H9 (cell line): ENCODE measurements at regions not wholly inside any gene's neighbourhood (a gene's known extent, or its start where the extent isn't known, plus 50 kb on each side); places are given as distances from the start of the nearest gene placed in this dataset.

Experiments
- DNase-seq: peaks from one replicate; pipeline ENCODE4 v3.0.0-alpha.2; 2017
- H2AFZ ChIP-seq: one replicate; pipeline ENCODE4 v1.6.1; 2013; ENCODE audit warnings: mild to moderate bottlenecking, low read length, control low read depth, moderate library complexity
- H2AK5ac ChIP-seq: 2 replicates; pipeline ENCODE4 v1.6.1; 2013; ENCODE audit warnings: low read length, control low read depth, mixed read lengths; ENCODE audit not compliant: insufficient read length
- H2BK120ac ChIP-seq: one replicate; pipeline ENCODE4 v1.6.1; 2013; ENCODE audit warnings: low read depth, mild to moderate bottlenecking, low read length, control low read depth, inconsistent platforms; ENCODE audit not compliant: poor library complexity, severe bottlenecking
- H2BK12ac ChIP-seq: 2 replicates; pipeline ENCODE4 v1.6.1; 2013; ENCODE audit warnings: low read length, control low read depth, mixed read lengths, low read depth; ENCODE audit not compliant: insufficient read length
- H2BK15ac ChIP-seq: 2 replicates; pipeline ENCODE4 v1.6.1; 2013; ENCODE audit warnings: low read depth, low read length, control low read depth
- H2BK20ac ChIP-seq: one replicate; pipeline ENCODE4 v1.6.1; 2013; ENCODE audit warnings: low read depth, mild to moderate bottlenecking, low read length, control low read depth, inconsistent platforms; ENCODE audit not compliant: poor library complexity, severe bottlenecking
- H2BK5ac ChIP-seq: 2 replicates; pipeline ENCODE4 v1.6.1; 2013; ENCODE audit warnings: low read length, control low read depth, mixed read lengths; ENCODE audit not compliant: insufficient read length
- H3K14ac ChIP-seq: 2 replicates; pipeline ENCODE4 v1.6.1; 2013; ENCODE audit warnings: low read length, control low read depth; ENCODE audit not compliant: insufficient read depth
- H3K18ac ChIP-seq: 2 replicates; pipeline ENCODE4 v1.6.1; 2013; ENCODE audit warnings: low read depth, mild to moderate bottlenecking, mixed read lengths, low read length, control low read depth; ENCODE audit not compliant: insufficient read length
- H3K23ac ChIP-seq: 2 replicates; pipeline ENCODE4 v1.6.1; 2013; ENCODE audit warnings: low read length, control low read depth, mixed read lengths, low read depth; ENCODE audit not compliant: insufficient read length
- H3K23me2 ChIP-seq: 2 replicates; pipeline ENCODE4 v1.6.1; 2013; ENCODE audit warnings: low read depth, mild to moderate bottlenecking, mixed read lengths, low read length, control low read depth; ENCODE audit not compliant: insufficient read length, poor library complexity, severe bottlenecking
- H3K27ac ChIP-seq: 2 replicates; pipeline ENCODE4 v1.5.1; 2013; ENCODE audit warnings: low read length, control low read depth, mixed read lengths, low read depth; ENCODE audit not compliant: insufficient read length
- H3K27me3 ChIP-seq: 2 replicates; pipeline ENCODE4 v1.6.1; 2013; ENCODE audit warnings: low read length, control low read depth, inconsistent platforms; ENCODE audit not compliant: insufficient read depth
- H3K4ac ChIP-seq: 2 replicates; pipeline ENCODE4 v1.6.1; 2013; ENCODE audit warnings: low read depth, mild to moderate bottlenecking, control low read depth, inconsistent platforms, low read length, moderate library complexity
- H3K4me1 ChIP-seq: 2 replicates; pipeline ENCODE4 v1.6.1; 2013; ENCODE audit warnings: low read length, control low read depth, inconsistent platforms; ENCODE audit not compliant: insufficient read depth
- H3K4me2 ChIP-seq: 2 replicates; pipeline ENCODE4 v1.6.1; 2013; ENCODE audit warnings: low read length, control low read depth, mixed read lengths; ENCODE audit not compliant: insufficient read length, insufficient read depth
- H3K56ac ChIP-seq: 2 replicates; pipeline ENCODE4 v1.6.1; 2013; ENCODE audit warnings: low read depth, mild to moderate bottlenecking, mixed read lengths, low read length, control low read depth; ENCODE audit not compliant: insufficient read length
- H3K79me1 ChIP-seq: 2 replicates; pipeline ENCODE4 v1.6.1; 2013; ENCODE audit warnings: low read depth, mild to moderate bottlenecking, moderate library complexity, low read length, control low read depth, inconsistent platforms; ENCODE audit not compliant: insufficient read depth, poor library complexity, severe bottlenecking
- H3K79me2 ChIP-seq: 2 replicates; pipeline ENCODE4 v1.6.1; 2013; ENCODE audit warnings: low read length, control low read depth, inconsistent platforms; ENCODE audit not compliant: insufficient read depth
- H3K9ac ChIP-seq: 2 replicates; pipeline ENCODE4 v1.6.1; 2013; ENCODE audit warnings: low read length, control low read depth, mixed read lengths; ENCODE audit not compliant: insufficient read length; ENCODE audit errors: extremely low read depth
- H3K9me3 ChIP-seq: one replicate; pipeline ENCODE4 v1.6.1; 2013; ENCODE audit warnings: low read depth, low read length, inconsistent platforms; ENCODE audit not compliant: control insufficient read depth
- H3T11ph ChIP-seq: one replicate; pipeline ENCODE4 v1.6.1; 2013; ENCODE audit warnings: mild to moderate bottlenecking, low read length, control low read depth, inconsistent platforms
- H4K20me1 ChIP-seq: one replicate; pipeline ENCODE4 v1.6.1; 2013; ENCODE audit not compliant: control insufficient read depth, insufficient read length, insufficient read depth
- H4K5ac ChIP-seq: 2 replicates; pipeline ENCODE4 v1.6.1; 2013; ENCODE audit warnings: low read depth, mild to moderate bottlenecking, mixed read lengths, low read length, control low read depth; ENCODE audit not compliant: insufficient read length
- H4K8ac ChIP-seq: replicated peaks from 2 replicates; pipeline ENCODE4 v1.6.1; 2013; ENCODE audit warnings: low read length, control low read depth, mixed read lengths, low read depth; ENCODE audit not compliant: insufficient read length
- H4K91ac ChIP-seq: 2 replicates; pipeline ENCODE4 v1.6.1; 2013; ENCODE audit warnings: low read depth, mild to moderate bottlenecking, moderate library complexity, mixed read lengths, low read length, control low read depth; ENCODE audit not compliant: insufficient read length
- H3K27ac Mint-ChIP-seq, 3 experiments: 2 replicates in 2 of 3; 3 replicates in 1 of 3; pipeline ENCODE4 v1.8.0; 2020 to 2021; ENCODE audit warnings: mixed read lengths in 3 of 3, mild to moderate bottlenecking in 1 of 3, moderate library complexity in 1 of 3
- H3K27me3 Mint-ChIP-seq: 2 replicates; pipeline ENCODE4 v1.8.0; 2021; ENCODE audit warnings: low read depth, mild to moderate bottlenecking, moderate library complexity, mixed read lengths
- H3K36me3 Mint-ChIP-seq, 3 experiments: 2 replicates in 2 of 3; 3 replicates in 1 of 3; pipeline ENCODE4 v1.8.0; 2020 to 2021; ENCODE audit warnings: low read depth in 3 of 3, mixed read lengths in 3 of 3; ENCODE audit not compliant: insufficient read depth in 1 of 3
- H3K4me1 Mint-ChIP-seq, 2 experiments: 2 replicates each; pipeline ENCODE4 v1.8.0; 2020; ENCODE audit warnings: mixed read lengths in 2 of 2
- H3K4me3 Mint-ChIP-seq, 2 experiments: 2 replicates in 1 of 2; 3 replicates in 1 of 2; pipeline ENCODE4 v1.8.0; 2020 to 2021; ENCODE audit warnings: mild to moderate bottlenecking in 2 of 2, mixed read lengths in 2 of 2, moderate library complexity in 1 of 2
- H3K9me3 Mint-ChIP-seq, 2 experiments: 2 replicates in 1 of 2; 3 replicates in 1 of 2; pipeline ENCODE4 v1.8.0; 2020; ENCODE audit warnings: mild to moderate bottlenecking in 2 of 2, mixed read lengths in 2 of 2, moderate library complexity in 1 of 2
- WGBS: extraction: QIAGEN DNeasy Blood & Tissue Kit; methylation state at CpG from one replicate; pipeline ENCODE4 v1.1.7; 2013; ENCODE audit warnings: missing lambda C conversion rate, low lambda C conversion rate, mixed read lengths; ENCODE audit not compliant: insufficient read length; ENCODE audit errors: extremely low coverage; 5-methylcytosine and 5-hydroxymethylcytosine counted together
- TF ChIP-seq, protein P1 (sequence below): fragments of 200-600 bp; sonication (generic); conservative IDR thresholded peaks from 3 replicates; pipeline ENCODE4 v1.8.0; 2021; ENCODE audit warnings: antibody characterized with exemption, mild to moderate bottlenecking

DNA sequence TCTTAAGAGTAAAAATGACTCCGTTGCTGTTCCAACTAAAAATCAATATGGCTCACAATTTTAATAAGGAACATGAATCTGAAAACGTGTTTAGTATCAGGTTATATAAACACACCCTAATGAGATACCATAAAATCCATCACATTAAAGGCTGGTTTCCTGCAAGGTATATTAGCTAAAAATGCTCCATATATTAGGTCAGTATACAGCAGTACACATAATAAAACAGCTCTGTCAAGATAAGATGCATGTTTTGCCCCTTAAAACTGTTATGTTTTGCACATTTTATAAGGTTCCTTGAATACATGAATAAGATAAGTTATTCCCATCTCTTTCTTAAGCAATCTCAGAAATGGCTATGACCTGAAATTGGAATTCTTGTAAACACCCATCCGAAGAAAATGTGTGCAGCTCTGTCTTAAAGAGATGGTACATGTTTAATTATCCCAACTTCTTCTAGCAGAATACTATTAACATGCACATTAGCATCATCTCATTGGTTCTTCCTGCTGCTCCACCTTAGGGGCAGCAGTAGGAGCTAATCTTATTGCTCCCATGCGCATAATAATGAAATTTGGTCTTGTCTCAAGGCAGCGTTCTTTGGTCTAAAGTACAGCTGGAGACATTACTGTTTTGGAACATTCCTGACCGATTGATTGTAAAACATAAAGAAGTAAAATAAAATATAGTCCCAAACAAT, 836.1 kb upstream of the FANCL start:
- H3K79me1 ChIP-seq: no peaks in the 10 kb centered on the region
- H3K27me3 ChIP-seq: no peaks in the 10 kb centered on the region
- no peak overlapping the region for H3K27ac ChIP-seq
- H4K8ac ChIP-seq: no peak overlapping the region
- H3K79me2 ChIP-seq: no peaks in the 10 kb centered on the region
- no peak overlapping the region for H2BK20ac ChIP-seq
- Mint-ChIP-seq H3K9me3 (peaks cover 2% of the 10 kb centered on the region in 2 experiments; a peak in 2 of 5 replicates), H3K27me3 (no peaks in the 10 kb centered on the region), H3K4me3 (no peak overlapping the region), H3K27ac (no peak overlapping the region), H3K4me1 (peaks cover 12 to 20% of the 10 kb centered on the region in 2 experiments), H3K36me3 (no peaks in the 10 kb centered on the region)
- H3K4me2 ChIP-seq: no peak overlapping the region
- H2BK15ac ChIP-seq: no peak overlapping the region
- no peak overlapping the region for H2AFZ ChIP-seq
- H4K5ac ChIP-seq: no peak overlapping the region
- TF ChIP-seq, protein P1, sequence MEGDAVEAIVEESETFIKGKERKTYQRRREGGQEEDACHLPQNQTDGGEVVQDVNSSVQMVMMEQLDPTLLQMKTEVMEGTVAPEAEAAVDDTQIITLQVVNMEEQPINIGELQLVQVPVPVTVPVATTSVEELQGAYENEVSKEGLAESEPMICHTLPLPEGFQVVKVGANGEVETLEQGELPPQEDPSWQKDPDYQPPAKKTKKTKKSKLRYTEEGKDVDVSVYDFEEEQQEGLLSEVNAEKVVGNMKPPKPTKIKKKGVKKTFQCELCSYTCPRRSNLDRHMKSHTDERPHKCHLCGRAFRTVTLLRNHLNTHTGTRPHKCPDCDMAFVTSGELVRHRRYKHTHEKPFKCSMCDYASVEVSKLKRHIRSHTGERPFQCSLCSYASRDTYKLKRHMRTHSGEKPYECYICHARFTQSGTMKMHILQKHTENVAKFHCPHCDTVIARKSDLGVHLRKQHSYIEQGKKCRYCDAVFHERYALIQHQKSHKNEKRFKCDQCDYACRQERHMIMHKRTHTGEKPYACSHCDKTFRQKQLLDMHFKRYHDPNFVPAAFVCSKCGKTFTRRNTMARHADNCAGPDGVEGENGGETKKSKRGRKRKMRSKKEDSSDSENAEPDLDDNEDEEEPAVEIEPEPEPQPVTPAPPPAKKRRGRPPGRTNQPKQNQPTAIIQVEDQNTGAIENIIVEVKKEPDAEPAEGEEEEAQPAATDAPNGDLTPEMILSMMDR: no peak
- no peak overlapping the region for H2AK5ac ChIP-seq
- no peak overlapping the region for H4K91ac ChIP-seq
- no peaks in the 10 kb centered on the region for H3K23me2 ChIP-seq
- no peak overlapping the region for H3K9ac ChIP-seq
- H2BK120ac ChIP-seq: no peak overlapping the region
- H3T11ph ChIP-seq: no peak overlapping the region
- no CpG with 5 or more reads among the region's 6 CpGs for WGBS
- H3K4me1 ChIP-seq: no peaks in the 10 kb centered on the region
- no peak overlapping the region for H2BK5ac ChIP-seq
- no peak overlapping the region for H3K4ac ChIP-seq
- H2BK12ac ChIP-seq: no peak overlapping the region
- no peak overlapping the region for H3K56ac ChIP-seq
- no peaks in the 10 kb centered on the region for H4K20me1 ChIP-seq
- H3K14ac ChIP-seq: no peak overlapping the region
- H3K23ac ChIP-seq: no peak overlapping the region
- H3K18ac ChIP-seq: no peak overlapping the region
- H3K9me3 ChIP-seq: no peaks in the 10 kb centered on the region
- no peak for DNase-seq
